HEK293 (cell line): ENCODE measurements at regions not wholly inside any gene's neighbourhood (a gene's known extent, or its start where the extent isn't known, plus 50 kb on each side); places are given as distances from the start of the nearest gene placed in this dataset.

Experiments
- CTCF ChIP-seq: fragments of 450-650 bp; formaldehyde crosslinking; IDR thresholded peaks from 2 replicates; pipeline ENCODE4 v1.5.1; 2016; ENCODE audit warnings: missing biosample characterization, missing genetic modification characterization
- ZBTB17 ChIP-seq: fragments of 450-650 bp; formaldehyde crosslinking; IDR thresholded peaks from 2 replicates; pipeline ENCODE4 v1.5.1; 2016; ENCODE audit warnings: missing biosample characterization, missing genetic modification characterization
- ZBTB7A ChIP-seq: fragments of 450-650 bp; formaldehyde crosslinking; IDR thresholded peaks from 2 replicates; pipeline ENCODE4 v1.5.1; 2016; ENCODE audit warnings: low read depth, missing biosample characterization, missing genetic modification characterization
- ZNF311 ChIP-seq: fragments of 450-650 bp; formaldehyde crosslinking; IDR thresholded peaks from 2 replicates; pipeline ENCODE4 v1.5.1; 2017; ENCODE audit warnings: missing biosample characterization, missing genetic modification characterization, borderline replicate concordance

- no peak for TF ChIP-seq ZBTB7A (tag by site-specific recombination)
- no peak for TF ChIP-seq CTCF
- no peak for TF ChIP-seq ZNF311 (tag by site-specific recombination)
- TF ChIP-seq ZBTB17 (tag by site-specific recombination) = no peak
Observed at GRCh38 chr5:110034056-110034600, 344.4 kb downstream of the MAN2A1 start.
